ENCODE measurements at regions not wholly inside any gene's neighbourhood (a gene's known extent, or its start where the extent isn't known, plus 50 kb on each side); places are given as distances from the start of the nearest gene placed in this dataset.

- DNase-seq (ENCODE audit: low read depth), result no peak
Observed at GRCh38 chr22:49418341-49418894, 409.3 kb downstream of the BRD1 start.

- no peak for DNase-seq (ENCODE audit: low read depth)
Observed at GRCh38 chr22:49417833-49418232, 409.8 kb downstream of the BRD1 start.

- no peak for DNase-seq (ENCODE audit: low read depth)
Observed at GRCh38 chr22:49417326-49417725, 410.3 kb downstream of the BRD1 start.

GRCh38 chr22:49415151-49415951, 412.3 kb downstream of the BRD1 start:
- no peak for DNase-seq (ENCODE audit: low read depth)

- no peak for DNase-seq (ENCODE audit: low read depth)
Observed at GRCh38 chr22:49413551-49413950, 414.1 kb downstream of the BRD1 start.

GRCh38 chr22:49413146-49413545, 414.5 kb downstream of the BRD1 start:
- DNase-seq (ENCODE audit: low read depth), result no peak

- DNase-seq (ENCODE audit: low read depth), result no peak
Observed at GRCh38 chr22:49412236-49412635, 415.4 kb downstream of the BRD1 start.

- no peak for DNase-seq (ENCODE audit: low read depth)
Observed at GRCh38 chr22:49411236-49411635, 416.4 kb downstream of the BRD1 start.

GRCh38 chr22:49408102-49408836, 419.4 kb downstream of the BRD1 start:
- DNase-seq (ENCODE audit: low read depth), result no peak

- DNase-seq (ENCODE audit: low read depth), result no peak
Observed at GRCh38 chr22:49406879-49407587, 420.6 kb downstream of the BRD1 start.

GRCh38 chr22:49406047-49406650, 421.5 kb downstream of the BRD1 start:
- DNase-seq (ENCODE audit: low read depth), result no peak

- DNase-seq (ENCODE audit: low read depth), result no peak
Observed at GRCh38 chr22:49405590-49405989, 422.1 kb downstream of the BRD1 start.

- DNase-seq (ENCODE audit: low read depth), result no peak
Observed at GRCh38 chr22:49404576-49405241, 423.0 kb downstream of the BRD1 start.

- no peak for DNase-seq (ENCODE audit: low read depth)
Observed at GRCh38 chr22:49404020-49404419, 423.7 kb downstream of the BRD1 start.

GRCh38 chr22:49403102-49403501, 424.6 kb downstream of the BRD1 start:
- no peak for DNase-seq (ENCODE audit: low read depth)

GRCh38 chr22:49402169-49402568, 425.5 kb downstream of the BRD1 start:
- no peak for DNase-seq (ENCODE audit: low read depth)

- no peak for DNase-seq (ENCODE audit: low read depth)
Observed at GRCh38 chr22:49400941-49401598, 426.6 kb downstream of the BRD1 start.

GRCh38 chr22:49400136-49400940, 427.3 kb downstream of the BRD1 start:
- no peak for DNase-seq (ENCODE audit: low read depth)

- no peak for DNase-seq (ENCODE audit: low read depth)
Observed at GRCh38 chr22:49398646-49399045, 429.0 kb downstream of the BRD1 start.

- no peak for DNase-seq (ENCODE audit: low read depth)
Observed at GRCh38 chr22:49398115-49398514, 429.6 kb downstream of the BRD1 start.
